Thoracic aorta (tissue), 2 donors: ENCODE measurements at regions not wholly inside any gene's neighbourhood (a gene's known extent, or its start where the extent isn't known, plus 50 kb on each side); places are given as distances from the start of the nearest gene placed in this dataset.

ENCODE experiments used
- ATAC-seq: fragments of 150-250 bp; one replicate; pipeline ENCODE4 v1.8.0; 2017; ENCODE audit warnings: low read depth; ENCODE audit not compliant: insufficient number of reproducible peaks, low FRiP score
- DNase-seq: peaks from one replicate; pipeline ENCODE4 v3.0.0-alpha.2; 2020; ENCODE audit warnings: low spot score
- H3K27ac ChIP-seq, 2 donors: fragments of 200-600 bp; sonication (generic); 1 replicate in 1 of 2; 2 replicates in 1 of 2; pipeline ENCODE4 v1.5.1; 2016; ENCODE audit warnings: mild to moderate bottlenecking in 2 of 2, moderate library complexity in 2 of 2
- H3K27me3 ChIP-seq: fragments of 200-600 bp; sonication (generic); replicated peaks from 2 replicates; pipeline ENCODE4 v1.6.0; 2016; ENCODE audit warnings: mild to moderate bottlenecking; ENCODE audit not compliant: insufficient read depth
- H3K36me3 ChIP-seq: fragments of 200-600 bp; sonication (generic); one replicate; pipeline ENCODE4 v1.5.1; 2016
- H3K4me1 ChIP-seq, 2 donors: fragments of 200-600 bp; sonication (generic); 1 replicate in 1 of 2; 2 replicates in 1 of 2; pipeline versions ENCODE4 v1.5.1 to v1.6.0; 2016; ENCODE audit warnings: low read depth in 2 of 2, mild to moderate bottlenecking in 1 of 2; ENCODE audit not compliant: control insufficient read depth in 1 of 2
- H3K4me3 ChIP-seq: fragments of 200-600 bp; sonication (generic); 2 replicates; pipeline ENCODE4 v1.5.1; 2016; ENCODE audit warnings: mild to moderate bottlenecking
- H3K9me3 ChIP-seq: fragments of 200-600 bp; sonication (generic); 2 replicates; pipeline ENCODE4 v1.5.1; 2016
- TF ChIP-seq, protein P1 (sequence below): fragments of 200-600 bp; sonication (generic); IDR thresholded peaks from one replicate; pipeline ENCODE4 v1.5.1; 2019; ENCODE audit warnings: antibody characterized with exemption

- TF ChIP-seq, protein P1, sequence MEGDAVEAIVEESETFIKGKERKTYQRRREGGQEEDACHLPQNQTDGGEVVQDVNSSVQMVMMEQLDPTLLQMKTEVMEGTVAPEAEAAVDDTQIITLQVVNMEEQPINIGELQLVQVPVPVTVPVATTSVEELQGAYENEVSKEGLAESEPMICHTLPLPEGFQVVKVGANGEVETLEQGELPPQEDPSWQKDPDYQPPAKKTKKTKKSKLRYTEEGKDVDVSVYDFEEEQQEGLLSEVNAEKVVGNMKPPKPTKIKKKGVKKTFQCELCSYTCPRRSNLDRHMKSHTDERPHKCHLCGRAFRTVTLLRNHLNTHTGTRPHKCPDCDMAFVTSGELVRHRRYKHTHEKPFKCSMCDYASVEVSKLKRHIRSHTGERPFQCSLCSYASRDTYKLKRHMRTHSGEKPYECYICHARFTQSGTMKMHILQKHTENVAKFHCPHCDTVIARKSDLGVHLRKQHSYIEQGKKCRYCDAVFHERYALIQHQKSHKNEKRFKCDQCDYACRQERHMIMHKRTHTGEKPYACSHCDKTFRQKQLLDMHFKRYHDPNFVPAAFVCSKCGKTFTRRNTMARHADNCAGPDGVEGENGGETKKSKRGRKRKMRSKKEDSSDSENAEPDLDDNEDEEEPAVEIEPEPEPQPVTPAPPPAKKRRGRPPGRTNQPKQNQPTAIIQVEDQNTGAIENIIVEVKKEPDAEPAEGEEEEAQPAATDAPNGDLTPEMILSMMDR: no peak
- Histone ChIP-seq H3K4me3 (no peak overlapping the region), H3K36me3 (no peaks in the 10 kb centered on the region), H3K4me1 (no peaks in the 10 kb centered on the region), H3K27ac (no peak overlapping the region), H3K9me3 (no peaks in the 10 kb centered on the region), H3K27me3 (no peaks in the 10 kb centered on the region)
- no peak for DNase-seq
- no peak for ATAC-seq
Observed at GRCh38 chrX:45980726-45981125, 564.5 kb downstream of the ZNF674 start.

GRCh38 chrX:45975633-45976032 is 569.6 kb downstream of the ZNF674 start:
- H3K36me3 ChIP-seq: no peaks in the 10 kb centered on the region
- TF ChIP-seq, protein P1: no peak
- ATAC-seq (no peak), DNase-seq (no peak)
- no peaks in the 10 kb centered on the region for H3K9me3 ChIP-seq
- no peak overlapping the region for H3K27ac ChIP-seq
- H3K4me3 ChIP-seq: no peak overlapping the region
- H3K27me3 ChIP-seq: no peaks in the 10 kb centered on the region
- H3K4me1 ChIP-seq: no peaks in the 10 kb centered on the region

GRCh38 chrX:45972636-45973035 is 572.6 kb downstream of the ZNF674 start:
- H3K9me3 ChIP-seq: no peaks in the 10 kb centered on the region
- no peak overlapping the region for H3K4me3 ChIP-seq
- ATAC-seq (no peak), DNase-seq (no peak)
- TF ChIP-seq, protein P1: no peak
- no peaks in the 10 kb centered on the region for H3K27me3 ChIP-seq
- H3K36me3 ChIP-seq: no peaks in the 10 kb centered on the region
- no peak overlapping the region for H3K27ac ChIP-seq
- no peaks in the 10 kb centered on the region for H3K4me1 ChIP-seq

- DNase-seq: no peak
- Histone ChIP-seq H3K4me3 (no peak overlapping the region), H3K27me3 (no peaks in the 10 kb centered on the region), H3K36me3 (no peaks in the 10 kb centered on the region), H3K4me1 (no peaks in the 10 kb centered on the region), H3K27ac (no peak overlapping the region), H3K9me3 (no peaks in the 10 kb centered on the region)
- TF ChIP-seq, protein P1: no peak
- ATAC-seq: no peak
Observed at GRCh38 chrX:45959567-45959966, 585.7 kb downstream of the ZNF674 start.

GRCh38 chrX:45956191-45956870 is 588.9 kb downstream of the ZNF674 start:
- no peak overlapping the region for H3K27ac ChIP-seq
- TF ChIP-seq, protein P1: no peak
- no peaks in the 10 kb centered on the region for H3K9me3 ChIP-seq
- no peaks in the 10 kb centered on the region for H3K36me3 ChIP-seq
- no peak overlapping the region for H3K4me3 ChIP-seq
- H3K27me3 ChIP-seq: no peaks in the 10 kb centered on the region
- DNase-seq (no peak), ATAC-seq (no peak)
- no peaks in the 10 kb centered on the region for H3K4me1 ChIP-seq
